Fibroblast of lung (primary cell): ENCODE measurements at regions not wholly inside any gene's neighbourhood (a gene's known extent, or its start where the extent isn't known, plus 50 kb on each side); places are given as distances from the start of the nearest gene placed in this dataset.

Source experiments
- CTCF ChIP-seq, 2 donors: IDR thresholded peaks in 1 of 2; conservative IDR thresholded peaks in 1 of 2; 1 replicate in 1 of 2; 2 replicates in 1 of 2; pipeline ENCODE4 v1.5.1; 2011 to 2012; ENCODE audit warnings: low read length in 2 of 2, control low read depth in 1 of 2, inconsistent platforms in 1 of 2, low read depth in 1 of 2, mild to moderate bottlenecking in 1 of 2
- EZH2 ChIP-seq: IDR thresholded peaks from 2 replicates; pipeline ENCODE4 v1.5.1; 2012; ENCODE audit warnings: low read length, control low read depth, mild to moderate bottlenecking; ENCODE audit errors: missing control alignments

- TF ChIP-seq EZH2: no peak
- no peak for TF ChIP-seq CTCF (conservative IDR thresholded peaks at IDR 0.05 in 1 of 2, IDR thresholded peaks at IDR 0.05 in 1 of 2; ENCODE audit: low read depth in 1 of 2, low read length in 2 of 2)
Measured at GRCh38 chr14:49980027-49980426, 87.1 kb downstream of the ARF6 start.
